IMR-90 (cell line): ENCODE measurements at regions not wholly inside any gene's neighbourhood (a gene's known extent, or its start where the extent isn't known, plus 50 kb on each side); places are given as distances from the start of the nearest gene placed in this dataset.

Source experiments
- ATAC-seq: fragments of 200-7000 bp; cut with Tn5 transposase; 2 replicates; pipeline ENCODE4 v1.9.1; 2020; ENCODE audit warnings: low read depth, mild to moderate bottlenecking, moderate library complexity
- BruUV-seq: library from RNA; stranded (reverse); fragments of 400-500 nt; replicated peaks from 2 replicates; lab custom pipeline; 2021; lab: Mats Ljungman, UMichigan
- CTCF ChIA-PET: fragments of 300-600 bp; formaldehyde crosslinking; extraction: SDS; loops from one replicate; lab custom pipeline; 2021; ENCODE audit warnings: antibody characterized with exemption; lab: Yijun Ruan, JAX
- POLR2A ChIA-PET: fragments of 300-600 bp; sonication (Branson Sonifier 250); formaldehyde crosslinking; loops from one replicate; lab custom pipeline; 2022; ENCODE audit warnings: antibody characterized with exemption; ENCODE audit not compliant: unreplicated experiment; lab: Charles Lee
- DNase-seq: peaks from one replicate; pipeline ENCODE4 v3.0.0; 2013
- H2AFZ ChIP-seq: replicated peaks from 2 replicates; pipeline ENCODE3; 2013; ENCODE audit warnings: low read length, mild to moderate bottlenecking; ENCODE audit not compliant: poor library complexity
- H2AK5ac ChIP-seq: 2 replicates; pipeline ENCODE4 v1.6.1; 2013; ENCODE audit warnings: low read depth, low read length, inconsistent platforms
- H2AK9ac ChIP-seq: replicated peaks from 2 replicates; pipeline ENCODE3; 2013; ENCODE audit warnings: mild to moderate bottlenecking, low read depth, low read length, moderate library complexity; ENCODE audit not compliant: poor library complexity
- H2BK120ac ChIP-seq: 2 replicates; pipeline ENCODE4 v1.6.1; 2013; ENCODE audit warnings: low read depth, low read length, inconsistent platforms
- H2BK15ac ChIP-seq: 3 replicates; pipeline ENCODE4 v1.6.1; 2013; ENCODE audit warnings: low read depth, low read length, inconsistent platforms
- H2BK20ac ChIP-seq: 2 replicates; pipeline ENCODE4 v1.6.1; 2013; ENCODE audit warnings: low read depth, mild to moderate bottlenecking, inconsistent platforms, low read length, moderate library complexity
- H2BK5ac ChIP-seq: 2 replicates; pipeline ENCODE4 v1.6.1; 2013; ENCODE audit warnings: mild to moderate bottlenecking, low read depth, low read length, inconsistent platforms; ENCODE audit not compliant: poor library complexity, severe bottlenecking
- H3K14ac ChIP-seq: replicated peaks from 2 replicates; pipeline ENCODE4 v1.6.1; 2013; ENCODE audit warnings: low read depth, low read length, inconsistent platforms
- H3K18ac ChIP-seq: 2 replicates; pipeline ENCODE4 v1.6.1; 2013; ENCODE audit warnings: low read depth, low read length, control low read depth
- H3K23ac ChIP-seq: 2 replicates; pipeline ENCODE4 v1.6.1; 2013; ENCODE audit warnings: low read depth, low read length, inconsistent platforms
- H3K27ac ChIP-seq: 2 replicates; pipeline ENCODE4 v1.5.1; 2013; ENCODE audit warnings: mild to moderate bottlenecking, control low read depth, low read length; ENCODE audit not compliant: insufficient read depth
- H3K27me3 ChIP-seq: 2 replicates; pipeline ENCODE4 v1.6.1; 2013; ENCODE audit warnings: low read length; ENCODE audit not compliant: control insufficient read depth, insufficient read depth
- H3K36me3 ChIP-seq: 2 replicates; pipeline ENCODE4 v1.6.1; 2013; ENCODE audit warnings: low read length, mixed read lengths; ENCODE audit not compliant: control insufficient read depth, insufficient read depth
- H3K4ac ChIP-seq: 2 replicates; pipeline ENCODE4 v1.6.1; 2013; ENCODE audit warnings: low read depth, low read length, inconsistent platforms
- H3K4me1 ChIP-seq: 2 replicates; pipeline ENCODE4 v1.6.1; 2013; ENCODE audit warnings: low read length, mixed read lengths; ENCODE audit not compliant: control insufficient read depth, insufficient read depth
- H3K4me2 ChIP-seq: 2 replicates; pipeline ENCODE4 v1.6.1; 2013; ENCODE audit warnings: low read depth, mild to moderate bottlenecking, control low read depth, low read length, moderate library complexity
- H3K4me3 ChIP-seq: 2 replicates; pipeline ENCODE4 v1.5.1; 2013; ENCODE audit warnings: low read depth, mild to moderate bottlenecking, control low read depth, low read length, moderate library complexity; ENCODE audit not compliant: insufficient read depth
- H3K56ac ChIP-seq: 2 replicates; pipeline ENCODE4 v1.6.1; 2013; ENCODE audit warnings: low read length, inconsistent platforms; ENCODE audit not compliant: insufficient read depth; ENCODE audit errors: extremely low read depth
- H3K79me1 ChIP-seq, 2 experiments: 2 replicates each; pipeline ENCODE4 v1.6.1; 2013; ENCODE audit warnings: low read length in 2 of 2, inconsistent platforms in 1 of 2, low read depth in 1 of 2
- H3K9ac ChIP-seq: 2 replicates; pipeline ENCODE4 v1.6.1; 2013; ENCODE audit warnings: low read depth, low read length, control low read depth
- H3K9me1 ChIP-seq: 2 replicates; pipeline ENCODE4 v1.6.1; 2013; ENCODE audit warnings: low read length, inconsistent platforms; ENCODE audit not compliant: insufficient read depth
- H3K9me3 ChIP-seq: 2 replicates; pipeline ENCODE4 v1.6.1; 2013; ENCODE audit warnings: low read length; ENCODE audit not compliant: control insufficient read depth, insufficient read depth
- H4K20me1 ChIP-seq: 2 replicates; pipeline ENCODE4 v1.6.1; 2013; ENCODE audit warnings: low read length, inconsistent platforms; ENCODE audit not compliant: insufficient read depth
- H4K5ac ChIP-seq: 2 replicates; pipeline ENCODE4 v1.6.1; 2013; ENCODE audit warnings: mild to moderate bottlenecking, low read depth, low read length, control low read depth
- H4K8ac ChIP-seq, 2 experiments: 2 replicates each; pipeline ENCODE4 v1.6.1; 2013; ENCODE audit warnings: low read depth in 2 of 2, low read length in 2 of 2, control low read depth in 1 of 2, inconsistent platforms in 1 of 2
- H4K91ac ChIP-seq: 2 replicates; pipeline ENCODE4 v1.6.1; 2013; ENCODE audit warnings: low read depth, low read length, inconsistent platforms; ENCODE audit not compliant: insufficient read depth
- BHLHE40 ChIP-seq: fragments of 150-350 bp; IDR thresholded peaks from 2 replicates; pipeline ENCODE4 v1.6.1; 2016; ENCODE audit warnings: mild to moderate bottlenecking, low read depth, low read length
- CEBPB ChIP-seq: IDR thresholded peaks from 2 replicates; pipeline ENCODE4 v1.6.1; 2012; ENCODE audit warnings: low read depth, low read length, improper control_type of control experiment
- CHD1 ChIP-seq: IDR thresholded peaks from 2 replicates; pipeline ENCODE4 v1.6.1; 2012; ENCODE audit warnings: low read depth, low read length, improper control_type of control experiment
- FOS ChIP-seq: fragments of 150-350 bp; IDR thresholded peaks from 2 replicates; pipeline ENCODE4 v1.6.1; 2016; ENCODE audit warnings: low read depth, low read length
- MAFK ChIP-seq: IDR thresholded peaks from 2 replicates; pipeline ENCODE4 v1.6.1; 2012; ENCODE audit warnings: low read depth, low read length, improper control_type of control experiment
- MAZ ChIP-seq: IDR thresholded peaks from 2 replicates; pipeline ENCODE4 v1.6.1; 2012; ENCODE audit warnings: low read depth, mild to moderate bottlenecking, low read length, improper control_type of control experiment, moderate library complexity, borderline replicate concordance
- NFE2L2 ChIP-seq: fragments of 150-350 bp; IDR thresholded peaks from 2 replicates; pipeline ENCODE4 v1.6.1; 2016; ENCODE audit warnings: low read depth, mild to moderate bottlenecking, low read length
- POLR2A ChIP-seq: IDR thresholded peaks from 2 replicates; pipeline ENCODE4 v1.6.1; 2012; ENCODE audit warnings: mild to moderate bottlenecking, low read depth, low read length
- RAD21 ChIP-seq: IDR thresholded peaks from 2 replicates; pipeline ENCODE4 v1.6.1; 2012; ENCODE audit warnings: low read length, improper control_type of control experiment
- RCOR1 ChIP-seq: IDR thresholded peaks from 2 replicates; pipeline ENCODE4 v1.6.1; 2012; ENCODE audit warnings: mild to moderate bottlenecking, low read length, improper control_type of control experiment; ENCODE audit not compliant: insufficient replicate concordance
- RFX5 ChIP-seq: IDR thresholded peaks from 2 replicates; pipeline ENCODE4 v1.8.0; 2012; ENCODE audit warnings: low read depth, mild to moderate bottlenecking, low read length, moderate library complexity
- SMC3 ChIP-seq: fragments of 150-350 bp; IDR thresholded peaks from 2 replicates; pipeline ENCODE4 v1.6.1; 2016; ENCODE audit warnings: low read depth, mild to moderate bottlenecking, antibody characterized with exemption, low read length, moderate library complexity
- WGBS, 2 experiments: methylation state at CpG; one replicate each; pipeline versions ENCODE4 v1.1.5 to v1.1.7; 2013; ENCODE audit warnings: missing lambda C conversion rate in 2 of 2; ENCODE audit not compliant: insufficient read length in 1 of 2; ENCODE audit errors: extremely low coverage in 2 of 2; 5-methylcytosine and 5-hydroxymethylcytosine counted together
- dilution Hi-C: fragments of 300-500 bp; cut with HindIII; formaldehyde crosslinking; loops from one replicate; pipeline ENCODE4 v1.14.3; 2018; ENCODE audit warnings: low sequenced_read_pairs; ENCODE audit not compliant: unreplicated experiment
- in situ Hi-C: fragments of 300-500 bp; cut with MboI; formaldehyde crosslinking; loops from 3 replicates; pipeline ENCODE4 v1.14.3; 2019; ENCODE audit warnings: low sequenced_read_pairs, inconsistent platforms, mixed read lengths
- intact Hi-C: fragments of 100-400 bp; cut with micrococcal nuclease; formaldehyde crosslinking; loops from 2 replicates; pipeline ENCODE4 v1.10.0; 2022
- TF ChIP-seq, protein P1 (sequence below): conservative IDR thresholded peaks from 2 replicates; pipeline ENCODE4 v1.5.1; 2012; ENCODE audit warnings: mild to moderate bottlenecking, low read depth, low read length, improper control_type of control experiment
- TF ChIP-seq, protein P2 (sequence below): fragments of 150-350 bp; IDR thresholded peaks from 2 replicates; pipeline ENCODE4 v1.6.1; 2017; ENCODE audit warnings: mild to moderate bottlenecking, antibody characterized with exemption, low read length, low read depth
- TF ChIP-seq, protein P3 (sequence below): fragments of 150-350 bp; IDR thresholded peaks from 2 replicates; pipeline ENCODE4 v1.6.1; 2016; ENCODE audit warnings: low read depth, mild to moderate bottlenecking, low read length, moderate library complexity, borderline replicate concordance

DNA sequence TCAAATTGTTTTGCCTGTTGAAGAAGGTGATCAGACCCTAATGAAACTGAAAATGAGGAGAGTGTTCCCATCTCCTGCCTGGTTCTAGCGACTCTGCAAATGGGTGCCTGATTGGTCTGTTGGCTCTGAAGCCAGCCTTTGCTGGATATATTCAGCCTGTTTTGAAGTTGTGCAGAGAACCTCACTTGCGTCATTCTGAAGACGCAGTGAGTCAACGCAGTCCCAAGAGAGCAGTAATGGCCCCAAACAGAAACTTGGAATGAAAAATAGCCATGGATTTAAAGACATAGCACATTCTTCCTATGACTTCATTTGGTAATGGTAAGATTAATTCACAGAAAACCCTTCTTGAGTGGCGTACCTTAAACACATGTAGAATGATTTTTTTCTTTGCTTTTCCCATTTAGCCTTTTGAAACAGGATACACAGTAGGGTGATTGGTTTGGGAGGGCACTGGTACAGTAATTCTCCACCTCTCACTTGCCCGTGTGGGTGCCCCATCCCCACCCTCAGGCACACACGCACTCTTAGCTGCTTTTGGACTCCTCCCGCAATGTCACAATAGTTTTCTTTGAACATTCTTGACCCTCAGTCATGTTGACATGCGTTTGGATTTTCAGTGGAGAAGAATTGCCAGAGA lies 54.1 kb upstream of the ABL1 start:
- H2BK5ac ChIP-seq, result peak overlapping the region; percentile 98
- ChIA-PET POLR2A (no interaction called here), CTCF (no interaction called here)
- dilution Hi-C loops (no loop called here), intact Hi-C loops (loop anchor here (2.0 kb wide), 2 partner anchors 54 to 66 kb away; partner anchors contain the start of gene ABL1), in situ Hi-C loops (no loop called here)
- H3K23ac ChIP-seq, result peak overlapping the region; percentile 80
- no peaks in the 10 kb centered on the region for H3K36me3 ChIP-seq
- ATAC-seq (peak; percentile 87), DNase-seq (peak; percentile 98)
- peak overlapping the region; percentile 89 for H2BK15ac ChIP-seq
- peak overlapping the region; percentile 83 for H2BK20ac ChIP-seq
- H3K56ac ChIP-seq, result peak overlapping the region; percentile 75
- H3K79me1 ChIP-seq, result peaks cover 24 to 64% of the 10 kb centered on the region in 2 experiments
- no peaks in the 10 kb centered on the region for H3K27me3 ChIP-seq
- peak overlapping the region; percentile 90 for H2BK120ac ChIP-seq
- no CpG with 5 or more reads among the region's 9 CpGs for WGBS, 2 experiments
- H3K9me1 ChIP-seq, result peaks cover 13% of the 10 kb centered on the region
- BruUV-seq, result no TSS peak
- no peaks in the 10 kb centered on the region for H3K9me3 ChIP-seq
- peak overlapping the region; percentile 45 for H3K9ac ChIP-seq
- H3K27ac ChIP-seq, result peak overlapping the region; percentile 97
- peak overlapping the region; percentile 81 for H3K4ac ChIP-seq
- peak overlapping the region; percentile 39; the same call in 1 of the 2 replicates for H3K4me3 ChIP-seq
- H2AK5ac ChIP-seq, result peak overlapping the region; percentile 70
- H2AK9ac ChIP-seq, result peak overlapping the region; percentile 13
- peaks cover 3% of the 10 kb centered on the region; the same call in 1 of the 2 replicates for H4K20me1 ChIP-seq
- H4K5ac ChIP-seq, result peak overlapping the region; percentile 59; the same call in 1 of the 2 replicates
- H3K4me1 ChIP-seq, result peaks cover 22% of the 10 kb centered on the region
- H3K18ac ChIP-seq, result peak overlapping the region; percentile 87
- H3K4me2 ChIP-seq, result peak overlapping the region; percentile 89
- peak overlapping the region; percentile 98 for H4K91ac ChIP-seq
- H2AFZ ChIP-seq, result peak overlapping the region; percentile 25
- H4K8ac ChIP-seq, result peak overlapping the region; percentile 37 to 70
- peak overlapping the region; percentile 72 for H3K14ac ChIP-seq
- TF ChIP-seq MAZ (peak; percentile 48; the same call in 1 of the 2 replicates), MAFK (0 out of 2 replicates have a peak, but pooled peaks have one; percentile 13), RAD21 (0 out of 2 replicates have a peak, but pooled peaks have one; percentile 18), FOS (peak; percentile 79), RCOR1 (peak; percentile 4), BHLHE40 (no peak), NFE2L2 (no peak), CHD1 (no peak), RFX5 (no peak), POLR2A (peak; percentile 89), CEBPB (peak; percentile 94), SMC3 (no peak)
- TF ChIP-seq, protein P1, sequence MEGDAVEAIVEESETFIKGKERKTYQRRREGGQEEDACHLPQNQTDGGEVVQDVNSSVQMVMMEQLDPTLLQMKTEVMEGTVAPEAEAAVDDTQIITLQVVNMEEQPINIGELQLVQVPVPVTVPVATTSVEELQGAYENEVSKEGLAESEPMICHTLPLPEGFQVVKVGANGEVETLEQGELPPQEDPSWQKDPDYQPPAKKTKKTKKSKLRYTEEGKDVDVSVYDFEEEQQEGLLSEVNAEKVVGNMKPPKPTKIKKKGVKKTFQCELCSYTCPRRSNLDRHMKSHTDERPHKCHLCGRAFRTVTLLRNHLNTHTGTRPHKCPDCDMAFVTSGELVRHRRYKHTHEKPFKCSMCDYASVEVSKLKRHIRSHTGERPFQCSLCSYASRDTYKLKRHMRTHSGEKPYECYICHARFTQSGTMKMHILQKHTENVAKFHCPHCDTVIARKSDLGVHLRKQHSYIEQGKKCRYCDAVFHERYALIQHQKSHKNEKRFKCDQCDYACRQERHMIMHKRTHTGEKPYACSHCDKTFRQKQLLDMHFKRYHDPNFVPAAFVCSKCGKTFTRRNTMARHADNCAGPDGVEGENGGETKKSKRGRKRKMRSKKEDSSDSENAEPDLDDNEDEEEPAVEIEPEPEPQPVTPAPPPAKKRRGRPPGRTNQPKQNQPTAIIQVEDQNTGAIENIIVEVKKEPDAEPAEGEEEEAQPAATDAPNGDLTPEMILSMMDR, result no peak
- TF ChIP-seq, protein P2, sequence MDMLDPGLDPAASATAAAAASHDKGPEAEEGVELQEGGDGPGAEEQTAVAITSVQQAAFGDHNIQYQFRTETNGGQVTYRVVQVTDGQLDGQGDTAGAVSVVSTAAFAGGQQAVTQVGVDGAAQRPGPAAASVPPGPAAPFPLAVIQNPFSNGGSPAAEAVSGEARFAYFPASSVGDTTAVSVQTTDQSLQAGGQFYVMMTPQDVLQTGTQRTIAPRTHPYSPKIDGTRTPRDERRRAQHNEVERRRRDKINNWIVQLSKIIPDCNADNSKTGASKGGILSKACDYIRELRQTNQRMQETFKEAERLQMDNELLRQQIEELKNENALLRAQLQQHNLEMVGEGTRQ, result no peak
- TF ChIP-seq, protein P3, sequence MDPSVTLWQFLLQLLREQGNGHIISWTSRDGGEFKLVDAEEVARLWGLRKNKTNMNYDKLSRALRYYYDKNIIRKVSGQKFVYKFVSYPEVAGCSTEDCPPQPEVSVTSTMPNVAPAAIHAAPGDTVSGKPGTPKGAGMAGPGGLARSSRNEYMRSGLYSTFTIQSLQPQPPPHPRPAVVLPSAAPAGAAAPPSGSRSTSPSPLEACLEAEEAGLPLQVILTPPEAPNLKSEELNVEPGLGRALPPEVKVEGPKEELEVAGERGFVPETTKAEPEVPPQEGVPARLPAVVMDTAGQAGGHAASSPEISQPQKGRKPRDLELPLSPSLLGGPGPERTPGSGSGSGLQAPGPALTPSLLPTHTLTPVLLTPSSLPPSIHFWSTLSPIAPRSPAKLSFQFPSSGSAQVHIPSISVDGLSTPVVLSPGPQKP, result no peak
